NCI-H524 (cell line): ENCODE measurements at regions not wholly inside any gene's neighbourhood (a gene's known extent, or its start where the extent isn't known, plus 50 kb on each side); places are given as distances from the start of the nearest gene placed in this dataset.

ENCODE experiments used
- DNase-seq, 2 experiments: peaks; one replicate each; lab custom pipeline; 2025; lab: John Stamatoyannopoulos, UW

DNA sequence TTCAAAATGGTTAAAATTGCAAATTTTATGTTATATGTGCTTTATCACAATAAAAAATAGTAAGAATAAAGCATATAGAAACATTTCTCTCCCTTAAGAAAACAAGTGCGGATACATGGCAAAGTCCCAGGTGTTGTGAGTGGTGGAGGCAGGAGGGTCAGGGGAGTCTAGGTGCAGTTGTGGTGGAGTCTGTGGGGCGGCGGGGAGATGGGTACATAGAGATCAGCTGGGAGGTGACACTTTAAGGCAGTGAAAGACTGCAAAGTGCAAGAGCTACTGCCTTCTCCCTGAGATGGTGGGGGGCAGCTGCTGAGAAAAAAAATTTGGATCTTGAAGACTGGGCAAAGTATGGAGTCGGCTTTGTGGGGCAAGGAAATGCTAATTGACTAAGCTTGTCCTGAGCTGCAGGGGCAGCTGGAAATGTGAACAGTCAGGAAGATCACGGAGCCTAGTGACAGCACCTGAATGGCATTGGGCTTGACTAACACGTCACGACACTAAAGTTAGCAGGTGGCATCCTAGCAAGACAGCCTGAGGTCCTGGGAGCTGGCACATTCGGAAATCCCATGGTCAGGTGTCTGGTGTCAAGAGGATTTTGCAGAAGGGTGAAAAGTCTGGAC, 72.9 kb upstream of the IRS2 start:
- no peak for DNase-seq

DNA sequence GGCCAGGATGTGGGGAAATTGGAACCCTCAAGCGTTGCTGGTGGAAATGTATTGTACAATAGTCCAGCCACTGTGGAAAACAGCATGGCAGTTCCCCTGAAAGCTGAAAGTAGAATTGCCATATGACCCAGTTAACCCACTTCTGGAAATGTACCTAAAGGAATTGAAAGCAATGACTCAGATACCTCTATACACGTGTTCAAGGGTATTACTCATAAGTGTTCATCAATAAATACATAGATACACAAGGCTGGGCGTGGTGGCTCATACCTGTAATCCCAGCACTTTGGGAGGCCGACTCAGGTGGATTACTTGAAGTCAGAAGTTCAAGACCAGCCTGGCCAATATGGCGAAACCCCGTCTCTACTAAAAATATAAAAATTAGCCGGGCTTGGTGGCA, 71.9 kb upstream of the IRS2 start:
- DNase-seq = no peak

DNA sequence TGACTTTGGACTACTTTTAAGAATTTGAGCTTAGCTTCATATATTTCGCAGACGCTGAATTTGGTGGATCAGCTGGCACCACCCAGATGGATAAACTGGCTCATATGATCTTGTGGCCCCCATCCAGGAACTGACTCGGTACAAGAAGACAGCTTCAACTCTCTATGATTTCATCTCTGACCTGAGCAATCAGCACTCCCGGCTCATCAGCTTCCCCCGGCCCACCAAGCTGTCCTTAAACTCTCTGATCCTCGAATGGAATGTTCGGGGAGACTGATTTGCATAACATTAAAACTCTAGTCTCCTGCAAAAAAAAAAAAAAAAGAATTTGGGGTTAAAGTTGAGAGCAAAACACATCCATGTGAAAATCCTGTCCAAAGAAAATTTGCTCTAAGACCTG, 71.4 kb upstream of the IRS2 start:
- DNase-seq = no peak

- DNase-seq = no peak
Observed at GRCh38 chr13:109857325-109857724, 70.9 kb upstream of the IRS2 start.

DNA sequence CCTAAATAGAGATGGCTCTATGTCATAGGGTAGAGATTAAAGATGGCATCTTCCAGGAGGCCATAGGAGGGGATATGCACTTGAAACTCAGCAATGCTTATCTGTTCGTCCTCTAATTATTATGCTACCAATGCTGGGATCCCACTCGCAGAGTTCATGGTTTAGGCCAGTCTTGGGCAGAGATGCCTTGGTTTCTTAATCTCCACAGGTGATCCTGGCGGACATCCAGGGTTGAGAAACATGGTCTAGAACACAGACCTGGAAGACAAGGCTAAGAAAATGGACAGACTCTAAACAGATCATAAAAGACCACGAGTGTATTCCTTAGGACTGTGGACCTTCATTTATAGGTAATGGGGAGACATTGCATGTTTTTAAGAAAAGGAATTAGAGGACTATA, 70.0 kb upstream of the IRS2 start:
- DNase-seq = no peak

- DNase-seq = no peak
Observed at GRCh38 chr13:109853153-109853552, 66.8 kb upstream of the IRS2 start.

GRCh38 chr13:109846185-109846584, 59.8 kb upstream of the IRS2 start:
- DNase-seq = no peak

- peak; percentile 7 to 59 for DNase-seq
Observed at GRCh38 chr13:109844396-109844795, 58.0 kb upstream of the IRS2 start.

DNA sequence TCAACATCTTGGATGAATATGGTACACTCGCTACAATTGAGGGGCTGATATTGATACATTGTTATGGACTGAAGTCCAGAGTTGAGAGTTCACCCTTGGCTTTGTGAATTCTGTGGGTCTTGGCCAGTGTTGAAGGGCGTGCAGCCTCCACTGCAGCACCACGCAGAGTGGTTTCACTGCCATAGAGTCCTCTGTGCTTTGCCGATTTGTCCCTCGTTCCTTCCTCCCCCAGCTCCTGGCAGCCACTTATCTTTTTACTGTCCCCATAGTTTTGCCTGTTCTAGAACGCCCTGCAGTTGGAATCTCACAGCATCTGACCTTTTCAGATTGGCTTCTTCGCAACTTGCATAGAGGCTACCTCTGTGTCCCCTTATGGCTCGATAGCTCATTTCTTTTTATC, 57.3 kb upstream of the IRS2 start:
- no peak for DNase-seq

- DNase-seq = no peak
Observed at GRCh38 chr13:109842212-109842920, 56.0 kb upstream of the IRS2 start.

GRCh38 chr13:109840893-109841287, 54.5 kb upstream of the IRS2 start:
- no peak for DNase-seq

- DNase-seq = peak in 1 of 2 experiments; percentile 10
Observed at GRCh38 chr13:109840201-109840892, 54.0 kb upstream of the IRS2 start.

DNA sequence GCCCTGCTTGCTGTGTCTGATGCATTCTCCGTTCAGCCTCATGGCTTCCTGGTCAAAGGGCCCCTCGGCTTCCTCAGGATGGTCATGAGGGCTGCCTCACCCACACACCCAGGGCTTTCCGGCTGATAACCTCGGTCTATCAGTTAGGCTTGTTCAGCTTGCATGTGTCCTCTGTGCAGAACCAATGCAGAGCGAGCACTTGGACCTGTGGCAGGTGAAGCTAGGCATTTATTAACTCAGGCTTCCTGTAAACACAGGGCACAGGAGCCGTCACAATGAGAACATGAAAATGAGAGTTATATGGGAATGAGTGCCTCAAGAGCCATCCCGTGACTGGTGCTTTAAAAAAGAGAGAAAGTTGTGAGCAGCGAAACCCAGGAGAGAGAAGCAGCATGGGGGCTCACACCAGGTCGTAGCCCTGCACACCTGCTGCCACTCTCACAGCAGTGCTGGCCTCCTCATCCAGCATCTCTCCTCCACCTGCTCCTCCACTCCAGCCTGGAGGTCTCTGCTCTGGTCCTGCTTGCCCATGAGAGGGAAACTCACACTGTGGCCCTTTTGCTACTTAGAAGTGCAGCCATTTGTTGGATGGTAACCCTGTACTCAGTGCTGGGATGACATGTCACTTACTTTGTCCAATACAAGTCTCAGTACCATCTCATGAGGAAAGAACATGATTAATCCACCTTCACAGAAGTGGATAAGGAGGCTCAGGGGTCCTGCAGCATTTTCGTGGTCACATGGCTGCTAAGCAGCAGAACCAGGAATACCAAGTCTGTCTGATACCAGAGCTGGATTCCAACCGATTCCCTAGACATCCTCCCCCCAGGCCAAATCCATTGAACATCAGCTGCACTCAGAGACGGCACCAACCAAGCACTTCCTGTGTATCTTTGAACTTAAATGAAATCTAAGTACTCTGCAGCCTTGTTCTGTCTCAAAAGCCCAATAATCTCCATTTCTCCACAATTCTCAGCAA, 50.5 kb upstream of the IRS2 start:
- DNase-seq = no peak
